B cell (primary cell): ENCODE measurements at regions not wholly inside any gene's neighbourhood (a gene's known extent, or its start where the extent isn't known, plus 50 kb on each side); places are given as distances from the start of the nearest gene placed in this dataset.

Experiments used
- ATAC-seq: fragments of 200-7000 bp; cut with Tn5 transposase; one replicate; pipeline ENCODE4 v1.10.0; 2021; ENCODE audit warnings: low read depth, mild to moderate bottlenecking, moderate number of reproducible peaks, moderate library complexity
- CTCF ChIA-PET: fragments of 350-600 bp; sonication (Branson Sonifier 250); formaldehyde crosslinking; loops from one replicate; lab custom pipeline; 2021; ENCODE audit warnings: antibody characterized with exemption, inconsistent platforms; lab: Charles Lee
- POLR2A ChIA-PET: fragments of 350-600 bp; sonication (Branson Sonifier 250); formaldehyde crosslinking; loops from one replicate; lab custom pipeline; 2021; ENCODE audit warnings: antibody characterized with exemption; lab: Charles Lee
- DNase-seq: peaks from one replicate; pipeline ENCODE4 v3.0.0; 2013
- H2AFZ ChIP-seq: 2 replicates; pipeline ENCODE4 v1.6.1; 2012; ENCODE audit warnings: mild to moderate bottlenecking, low read depth, low read length; ENCODE audit not compliant: insufficient read depth, poor library complexity, severe bottlenecking
- H3K27ac ChIP-seq, 2 donors: 1 replicate in 1 of 2; 2 replicates in 1 of 2; pipeline ENCODE4 v1.5.1; 2012 to 2013; ENCODE audit warnings: low read length in 2 of 2, mild to moderate bottlenecking in 2 of 2, moderate library complexity in 1 of 2
- H3K27me3 ChIP-seq, 4 experiments: fragments of 200-600 bp in 1 of 4; sonication (generic) in 1 of 4; replicated peaks in 1 of 4; 1 replicate in 2 of 4; 2 replicates in 2 of 4; pipeline versions ENCODE4 v1.6.1 to v1.7.0; 2013 to 2016; ENCODE audit warnings: low read length in 3 of 4, mild to moderate bottlenecking in 2 of 4, mixed read lengths in 1 of 4, moderate library complexity in 1 of 4; ENCODE audit not compliant: insufficient read depth in 4 of 4, control insufficient read depth in 3 of 4; ENCODE audit errors: control extremely low read depth in 1 of 4
- H3K36me3 ChIP-seq, 2 experiments: replicated peaks in 1 of 2; 1 replicate in 1 of 2; 2 replicates in 1 of 2; pipeline versions ENCODE4 v1.6.1 to v1.7.1; 2013; ENCODE audit warnings: low read length in 1 of 2; ENCODE audit not compliant: insufficient read depth in 2 of 2, control insufficient read depth in 1 of 2; ENCODE audit errors: control extremely low read depth in 1 of 2, extremely low read depth in 1 of 2
- H3K4me1 ChIP-seq, 2 donors: fragments of 200-600 bp in 1 of 2; sonication (generic) in 1 of 2; 1 replicate in 1 of 2; 2 replicates in 1 of 2; pipeline versions ENCODE4 v1.5.1 to v1.6.1; 2013 to 2017; ENCODE audit warnings: low read length in 2 of 2; ENCODE audit not compliant: control insufficient read depth in 2 of 2, insufficient read depth in 2 of 2
- H3K4me2 ChIP-seq: replicated peaks from 2 replicates; pipeline ENCODE3; 2012; ENCODE audit warnings: mild to moderate bottlenecking, low read depth, low read length; ENCODE audit not compliant: poor library complexity, severe bottlenecking
- H3K4me3 ChIP-seq, 5 experiments: fragments of 200-600 bp in 1 of 5; sonication (generic) in 1 of 5; 1 replicate in 3 of 5; 2 replicates in 2 of 5; pipeline versions ENCODE4 v1.5.1 to v1.7.0; 2011 to 2016; ENCODE audit warnings: low read length in 4 of 5, mild to moderate bottlenecking in 4 of 5, low read depth in 2 of 5, control low read depth in 1 of 5, moderate library complexity in 1 of 5; ENCODE audit not compliant: insufficient read depth in 1 of 5; ENCODE audit errors: control extremely low read depth in 1 of 5, extremely low read depth in 1 of 5
- H3K79me2 ChIP-seq: fragments of 200-600 bp; sonication (generic); one replicate; pipeline ENCODE4 v1.6.0; 2016; ENCODE audit warnings: low read length; ENCODE audit not compliant: control insufficient read depth, insufficient read depth
- H3K9ac ChIP-seq: fragments of 200-600 bp; sonication (generic); 2 replicates; pipeline ENCODE4 v1.6.1; 2017; ENCODE audit warnings: mild to moderate bottlenecking, low read length, moderate library complexity
- H3K9me3 ChIP-seq, 3 donors: one replicate each; pipeline versions ENCODE4 v1.6.1 to v1.7.1; 2013; ENCODE audit warnings: low read length in 2 of 3; ENCODE audit not compliant: control insufficient read depth in 2 of 3, insufficient read depth in 1 of 3; ENCODE audit errors: control extremely low read depth in 1 of 3
- H4K20me1 ChIP-seq: 2 replicates; pipeline ENCODE4 v1.6.0; 2012; ENCODE audit warnings: mild to moderate bottlenecking, low read length; ENCODE audit not compliant: insufficient read depth, control insufficient read depth, poor library complexity, severe bottlenecking
- H3K27ac Mint-ChIP-seq: one replicate; pipeline ENCODE4 v1.8.0; 2021; ENCODE audit warnings: mixed read lengths
- H3K27me3 Mint-ChIP-seq: one replicate; pipeline ENCODE4 v1.8.0; 2021; ENCODE audit warnings: mixed read lengths
- H3K4me1 Mint-ChIP-seq: one replicate; pipeline ENCODE4 v1.8.0; 2021; ENCODE audit warnings: mixed read lengths
- H3K4me3 Mint-ChIP-seq: one replicate; pipeline ENCODE4 v1.8.0; 2021; ENCODE audit warnings: mixed read lengths
- H3K9me3 Mint-ChIP-seq: one replicate; pipeline ENCODE4 v1.8.0; 2022; ENCODE audit warnings: mixed read lengths; ENCODE audit not compliant: insufficient read depth
- EZH2 ChIP-seq: IDR thresholded peaks from 2 replicates; pipeline ENCODE4 v1.6.1; 2012; ENCODE audit warnings: borderline replicate concordance, low read depth, mild to moderate bottlenecking, moderate library complexity, low read length; ENCODE audit not compliant: insufficient read depth, poor library complexity, severe bottlenecking
- WGBS: methylation state at CpG from one replicate; pipeline ENCODE4 v1.1.5; 2013; ENCODE audit warnings: missing lambda C conversion rate; ENCODE audit not compliant: insufficient coverage; 5-methylcytosine and 5-hydroxymethylcytosine counted together
- intact Hi-C: fragments of 100-400 bp; cut with micrococcal nuclease; formaldehyde crosslinking; loops from one replicate; pipeline ENCODE4 v1.10.0; 2022
- TF ChIP-seq, protein P1 (sequence below): fragments of 200-600 bp; IDR thresholded peaks from one replicate; pipeline ENCODE4 v1.8.0; 2022; ENCODE audit warnings: antibody characterized with exemption, mild to moderate bottlenecking

- no peak overlapping the region for H3K27ac ChIP-seq
- Mint-ChIP-seq H3K27ac (no peak overlapping the region), H3K4me3 (no peak overlapping the region), H3K9me3 (no peaks in the 10 kb centered on the region), H3K27me3 (peaks cover 5% of the 10 kb centered on the region), H3K4me1 (no peaks in the 10 kb centered on the region)
- no peak overlapping the region for H3K4me3 ChIP-seq
- H2AFZ ChIP-seq: no peak overlapping the region
- no peak overlapping the region for H3K9ac ChIP-seq
- POLR2A ChIA-PET: no interaction called here
- no peaks in the 10 kb centered on the region for H3K9me3 ChIP-seq
- no peaks in the 10 kb centered on the region for H4K20me1 ChIP-seq
- H3K27me3 ChIP-seq: no peaks in the 10 kb centered on the region
- CTCF ChIA-PET: no interaction called here
- H3K4me2 ChIP-seq: no peak overlapping the region
- intact Hi-C loops: no loop called here
- ATAC-seq (no peak), DNase-seq (no peak)
- 96% methylated on average over 7 of the region's 8 CpGs for WGBS
- no peaks in the 10 kb centered on the region for H3K36me3 ChIP-seq
- TF ChIP-seq EZH2: no peak
- TF ChIP-seq, protein P1, sequence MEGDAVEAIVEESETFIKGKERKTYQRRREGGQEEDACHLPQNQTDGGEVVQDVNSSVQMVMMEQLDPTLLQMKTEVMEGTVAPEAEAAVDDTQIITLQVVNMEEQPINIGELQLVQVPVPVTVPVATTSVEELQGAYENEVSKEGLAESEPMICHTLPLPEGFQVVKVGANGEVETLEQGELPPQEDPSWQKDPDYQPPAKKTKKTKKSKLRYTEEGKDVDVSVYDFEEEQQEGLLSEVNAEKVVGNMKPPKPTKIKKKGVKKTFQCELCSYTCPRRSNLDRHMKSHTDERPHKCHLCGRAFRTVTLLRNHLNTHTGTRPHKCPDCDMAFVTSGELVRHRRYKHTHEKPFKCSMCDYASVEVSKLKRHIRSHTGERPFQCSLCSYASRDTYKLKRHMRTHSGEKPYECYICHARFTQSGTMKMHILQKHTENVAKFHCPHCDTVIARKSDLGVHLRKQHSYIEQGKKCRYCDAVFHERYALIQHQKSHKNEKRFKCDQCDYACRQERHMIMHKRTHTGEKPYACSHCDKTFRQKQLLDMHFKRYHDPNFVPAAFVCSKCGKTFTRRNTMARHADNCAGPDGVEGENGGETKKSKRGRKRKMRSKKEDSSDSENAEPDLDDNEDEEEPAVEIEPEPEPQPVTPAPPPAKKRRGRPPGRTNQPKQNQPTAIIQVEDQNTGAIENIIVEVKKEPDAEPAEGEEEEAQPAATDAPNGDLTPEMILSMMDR: no peak
- no peaks in the 10 kb centered on the region for H3K79me2 ChIP-seq
- no peaks in the 10 kb centered on the region for H3K4me1 ChIP-seq
These were observed 183.1 kb upstream of the PSMD7 start for GRCh38 chr16:74113545-74113944.

- no peak overlapping the region for H3K9ac ChIP-seq
- no peak overlapping the region for H3K27ac Mint-ChIP-seq
- H3K9me3 ChIP-seq: no peaks in the 10 kb centered on the region
- H2AFZ ChIP-seq: no peak overlapping the region
- ATAC-seq (no peak), DNase-seq (no peak)
- intact Hi-C loops: no loop called here
- no peaks in the 10 kb centered on the region for H3K36me3 ChIP-seq
- peaks cover 5% of the 10 kb centered on the region for H3K27me3 Mint-ChIP-seq
- no peaks in the 10 kb centered on the region for H4K20me1 ChIP-seq
- H3K4me2 ChIP-seq: no peak overlapping the region
- H3K27ac ChIP-seq: no peak overlapping the region
- ChIA-PET POLR2A (no interaction called here), CTCF (no interaction called here)
- no peak overlapping the region for H3K4me3 Mint-ChIP-seq
- TF ChIP-seq, protein P1: no peak
- no peak for TF ChIP-seq EZH2
- H3K9me3 Mint-ChIP-seq: no peaks in the 10 kb centered on the region
- peaks cover 6% of the 10 kb centered on the region for H3K4me1 Mint-ChIP-seq
- no peak overlapping the region for H3K4me3 ChIP-seq
- no peaks in the 10 kb centered on the region for H3K27me3 ChIP-seq
- no peaks in the 10 kb centered on the region for H3K79me2 ChIP-seq
- no CpG with 5 or more reads among the region's 2 CpGs for WGBS
- peaks cover 3 to 4% of the 10 kb centered on the region in 2 donors for H3K4me1 ChIP-seq
These were observed 185.1 kb upstream of the PSMD7 start for GRCh38 chr16:74111456-74111982.
